Fibroblast of skin of back (primary cell): ENCODE measurements at regions not wholly inside any gene's neighbourhood (a gene's known extent, or its start where the extent isn't known, plus 50 kb on each side); places are given as distances from the start of the nearest gene placed in this dataset.

Source experiments
- DNase-seq: peaks from one replicate; pipeline ENCODE4 v3.0.0-alpha.2; 2013

- DNase-seq: no peak
These were observed 148.3 kb upstream of the ADAMTS9 start for GRCh38 chr3:64836097-64836496.

GRCh38 chr3:64832098-64832497, 144.3 kb upstream of the ADAMTS9 start:
- DNase-seq: no peak

GRCh38 chr3:64830681-64831080, 142.9 kb upstream of the ADAMTS9 start:
- DNase-seq: no peak

- no peak for DNase-seq
These were observed 141.5 kb upstream of the ADAMTS9 start for GRCh38 chr3:64829331-64829730.

- DNase-seq: no peak
These were observed 140.5 kb upstream of the ADAMTS9 start for GRCh38 chr3:64828276-64828675.

GRCh38 chr3:64827431-64827830, 139.6 kb upstream of the ADAMTS9 start:
- no peak for DNase-seq

GRCh38 chr3:64827019-64827418, 139.2 kb upstream of the ADAMTS9 start:
- DNase-seq: no peak

- no peak for DNase-seq
These were observed 137.8 kb upstream of the ADAMTS9 start for GRCh38 chr3:64825404-64826120.

- DNase-seq: peak; percentile 42
These were observed 136.7 kb upstream of the ADAMTS9 start for GRCh38 chr3:64824394-64824909.

GRCh38 chr3:64818196-64818595, 130.4 kb upstream of the ADAMTS9 start:
- no peak for DNase-seq

GRCh38 chr3:64816355-64816754, 128.6 kb upstream of the ADAMTS9 start:
- DNase-seq: no peak

- no peak for DNase-seq
These were observed 128.0 kb upstream of the ADAMTS9 start for GRCh38 chr3:64815789-64816188.

- DNase-seq: peak; percentile 57
These were observed 127.4 kb upstream of the ADAMTS9 start for GRCh38 chr3:64815195-64815631.

GRCh38 chr3:64814351-64814750, 126.6 kb upstream of the ADAMTS9 start:
- no peak for DNase-seq

- DNase-seq: no peak
These were observed 125.5 kb upstream of the ADAMTS9 start for GRCh38 chr3:64813326-64813725.

GRCh38 chr3:64809086-64809485, 121.3 kb upstream of the ADAMTS9 start:
- DNase-seq: no peak

- no peak for DNase-seq
These were observed 120.3 kb upstream of the ADAMTS9 start for GRCh38 chr3:64808061-64808460.

- DNase-seq: no peak
These were observed 119.1 kb upstream of the ADAMTS9 start for GRCh38 chr3:64806668-64807605.

- DNase-seq: no peak
These were observed 118.2 kb upstream of the ADAMTS9 start for GRCh38 chr3:64805978-64806377.

GRCh38 chr3:64805248-64805647, 117.4 kb upstream of the ADAMTS9 start:
- no peak for DNase-seq

- no peak for DNase-seq
These were observed 115.7 kb upstream of the ADAMTS9 start for GRCh38 chr3:64803469-64803868.

GRCh38 chr3:64802460-64802859, 114.7 kb upstream of the ADAMTS9 start:
- no peak for DNase-seq

- DNase-seq: no peak
These were observed 114.1 kb upstream of the ADAMTS9 start for GRCh38 chr3:64801856-64802255.

- no peak for DNase-seq
These were observed 111.8 kb upstream of the ADAMTS9 start for GRCh38 chr3:64799606-64800005.
